ENCODE measurements at regions not wholly inside any gene's neighbourhood (a gene's known extent, or its start where the extent isn't known, plus 50 kb on each side); places are given as distances from the start of the nearest gene placed in this dataset.
A peak's percentile ranks its signal among the peaks of the same experiment; 100 is the strongest.
"Not testable (repeated sequence)": the region's sequence is repeated elsewhere in the genome, so short reads cannot be mapped to it uniquely, and the experiment has no call there.

- TF ChIP-seq CTCF (IDR thresholded peaks at IDR 0.05; ENCODE audit: insufficient read depth, low read length, severe bottlenecking): no peak
- no peak overlapping the region for H3K4me3 ChIP-seq (ENCODE audit: low read depth, low read length)
- no peak for FAIRE-seq
- H3K27me3 ChIP-seq (ENCODE audit: control insufficient read depth, insufficient read depth, low read length): no peaks in the 10 kb centered on the region
- no peak for DNase-seq (ENCODE audit: low read depth)
- no peaks in the 10 kb centered on the region for H3K36me3 ChIP-seq (ENCODE audit: control insufficient read depth, insufficient read depth, low read length)
These were observed 204.3 kb downstream of the DMRTA1 start for GRCh38 chr9:22650946-22651345.

GRCh38 chr9:22654833-22655232 lies 208.2 kb downstream of the DMRTA1 start:
- DNase-seq (ENCODE audit: low read depth) (no peak), FAIRE-seq (no peak)
- no peak overlapping the region for H3K4me3 ChIP-seq (ENCODE audit: low read depth, low read length)
- H3K36me3 ChIP-seq (ENCODE audit: control insufficient read depth, insufficient read depth, low read length): no peaks in the 10 kb centered on the region
- H3K27me3 ChIP-seq (ENCODE audit: control insufficient read depth, insufficient read depth, low read length): no peaks in the 10 kb centered on the region
- no peak for TF ChIP-seq CTCF (IDR thresholded peaks at IDR 0.05; ENCODE audit: insufficient read depth, low read length, severe bottlenecking)

- no peak for TF ChIP-seq CTCF (IDR thresholded peaks at IDR 0.05; ENCODE audit: insufficient read depth, low read length, severe bottlenecking)
- DNase-seq (ENCODE audit: low read depth) (no peak), FAIRE-seq (no peak)
- Histone ChIP-seq H3K36me3 (ENCODE audit: control insufficient read depth, insufficient read depth, low read length) (no peaks in the 10 kb centered on the region), H3K4me3 (ENCODE audit: low read depth, low read length) (no peak overlapping the region), H3K27me3 (ENCODE audit: control insufficient read depth, insufficient read depth, low read length) (no peaks in the 10 kb centered on the region)
These were observed 211.1 kb downstream of the DMRTA1 start for GRCh38 chr9:22657713-22658112.

- not testable (repeated sequence) for H3K27me3 ChIP-seq (ENCODE audit: control insufficient read depth, insufficient read depth, low read length); H3K36me3 ChIP-seq (ENCODE audit: control insufficient read depth, insufficient read depth, low read length); DNase-seq (ENCODE audit: low read depth); H3K4me3 ChIP-seq (ENCODE audit: low read depth, low read length); FAIRE-seq
These were observed 211.9 kb downstream of the DMRTA1 start for GRCh38 chr9:22658484-22658883.

GRCh38 chr9:22682536-22682935 lies 235.9 kb downstream of the DMRTA1 start:
- H3K4me3 ChIP-seq (ENCODE audit: low read depth, low read length): no peak overlapping the region
- DNase-seq (ENCODE audit: low read depth): no peak
- H3K27me3 ChIP-seq (ENCODE audit: control insufficient read depth, insufficient read depth, low read length): no peaks in the 10 kb centered on the region
- TF ChIP-seq CTCF (IDR thresholded peaks at IDR 0.05; ENCODE audit: insufficient read depth, low read length, severe bottlenecking): no peak
- H3K36me3 ChIP-seq (ENCODE audit: control insufficient read depth, insufficient read depth, low read length): no peaks in the 10 kb centered on the region
- no peak for FAIRE-seq

GRCh38 chr9:22682961-22683699 lies 236.5 kb downstream of the DMRTA1 start:
- DNase-seq (ENCODE audit: low read depth) (peak; percentile 51), FAIRE-seq (no peak)
- H3K4me3 ChIP-seq (ENCODE audit: low read depth, low read length): no peak overlapping the region
- no peaks in the 10 kb centered on the region for H3K36me3 ChIP-seq (ENCODE audit: control insufficient read depth, insufficient read depth, low read length)
- no peak for TF ChIP-seq CTCF (IDR thresholded peaks at IDR 0.05; ENCODE audit: insufficient read depth, low read length, severe bottlenecking)
- H3K27me3 ChIP-seq (ENCODE audit: control insufficient read depth, insufficient read depth, low read length): no peaks in the 10 kb centered on the region
